Right forelimb (tissue), 1 donor: ENCODE measurements at regions not wholly inside any gene's neighbourhood (a gene's known extent, or its start where the extent isn't known, plus 50 kb on each side); places are given as distances from the start of the nearest gene placed in this dataset.
"Not testable (repeated sequence)": the region's sequence is repeated elsewhere in the genome, so short reads cannot be mapped to it uniquely, and the experiment has no call there.

Experiments
- DNase-seq: peaks from one replicate; pipeline ENCODE4 v3.0.0-alpha.2; 2018

DNA sequence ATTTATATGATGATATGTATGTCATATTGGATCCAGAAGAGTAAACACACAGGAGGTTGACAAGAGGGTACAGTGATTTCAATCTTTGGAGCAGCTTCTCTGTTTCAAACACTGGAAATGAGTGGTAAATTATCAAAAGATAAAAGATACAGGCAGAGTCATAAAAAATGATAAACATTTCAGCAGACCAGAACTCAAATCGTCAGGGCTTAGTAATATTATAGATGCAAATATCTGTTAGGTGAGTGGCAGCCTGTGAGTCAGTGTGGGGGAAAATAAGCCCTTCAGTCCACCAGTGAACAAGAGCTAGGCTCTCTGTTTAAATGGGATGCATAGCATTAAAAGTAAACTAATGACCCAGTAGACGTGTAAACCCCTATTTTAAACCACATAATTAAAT lies 1378.1 kb downstream of the EFNA5 start:
- no peak for DNase-seq

- no peak for DNase-seq
Observed at GRCh38 chr5:106290841-106291240, 1379.9 kb downstream of the EFNA5 start.

GRCh38 chr5:106288979-106289378 lies 1381.8 kb downstream of the EFNA5 start:
- no peak for DNase-seq

DNA sequence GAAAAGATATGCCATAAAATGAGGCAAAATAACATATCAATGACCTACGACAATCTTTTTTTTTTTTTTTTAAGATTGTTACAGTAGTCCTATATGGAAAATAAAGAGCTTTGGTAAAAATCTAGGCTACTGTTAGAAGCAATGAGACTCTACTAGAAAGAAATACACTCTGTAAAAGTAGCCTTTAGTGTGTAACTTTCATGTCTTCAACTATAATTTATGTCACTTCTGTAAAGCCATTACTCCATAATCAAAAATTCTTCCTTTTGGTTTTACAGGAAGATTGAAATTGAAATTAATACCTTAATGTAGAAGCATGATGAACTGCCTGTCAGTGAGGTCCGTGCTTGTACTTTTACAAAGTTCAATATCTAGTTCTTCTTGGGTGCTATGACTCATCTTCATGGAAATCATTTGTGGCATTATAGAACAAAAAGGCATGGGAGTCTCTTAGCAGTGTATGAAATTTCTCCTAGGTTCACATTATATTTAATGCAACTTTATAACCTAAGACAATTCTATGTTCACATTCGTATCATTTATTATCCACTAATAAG lies 1393.1 kb downstream of the EFNA5 start:
- DNase-seq, result no peak

DNA sequence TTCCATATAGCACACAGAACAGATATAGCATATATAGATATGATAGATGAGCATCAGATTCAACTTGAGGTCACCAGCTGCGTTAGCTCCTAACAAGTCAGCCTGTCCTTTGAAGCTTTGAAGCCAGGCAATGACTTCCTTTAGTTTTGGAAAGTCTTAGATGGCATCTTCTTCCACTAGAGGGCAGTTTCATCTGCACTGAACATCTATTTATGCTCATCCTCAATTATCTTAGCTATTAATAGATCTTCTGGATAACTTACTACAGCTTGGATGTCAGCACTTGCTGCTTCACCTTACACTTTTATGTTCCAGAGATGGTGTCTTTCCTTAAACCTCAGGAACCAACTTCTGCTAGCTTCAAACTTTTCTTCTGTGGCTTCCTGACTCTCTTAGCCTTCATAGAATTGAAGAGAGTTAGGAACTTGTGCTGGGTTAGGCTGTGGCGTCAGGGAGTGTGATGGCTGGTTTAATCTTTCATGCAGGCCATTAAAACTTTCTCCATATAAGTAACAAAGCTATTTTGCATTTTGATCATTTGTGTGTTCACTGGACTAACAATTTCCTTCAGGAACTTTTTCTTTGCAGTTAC lies 1401.4 kb downstream of the EFNA5 start:
- no peak for DNase-seq

DNA sequence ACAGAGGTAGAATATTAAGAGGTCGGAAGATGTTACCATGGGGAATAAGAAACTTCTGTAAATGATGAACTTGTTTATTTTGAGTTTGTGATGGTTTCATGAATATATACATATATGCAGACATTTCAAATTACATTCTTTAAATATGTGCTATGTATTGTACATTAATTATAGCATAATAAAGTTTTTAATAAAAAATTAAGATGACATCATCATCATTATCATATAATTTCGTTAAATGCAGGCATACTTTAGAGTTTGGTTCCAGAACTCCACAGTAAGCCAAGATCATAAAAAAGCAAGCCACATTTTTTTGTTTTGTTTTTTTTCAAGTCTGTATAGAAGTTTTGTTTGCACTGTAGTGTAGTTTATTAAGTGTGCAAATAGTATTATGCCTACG lies 1403.5 kb downstream of the EFNA5 start:
- no peak for DNase-seq

DNA sequence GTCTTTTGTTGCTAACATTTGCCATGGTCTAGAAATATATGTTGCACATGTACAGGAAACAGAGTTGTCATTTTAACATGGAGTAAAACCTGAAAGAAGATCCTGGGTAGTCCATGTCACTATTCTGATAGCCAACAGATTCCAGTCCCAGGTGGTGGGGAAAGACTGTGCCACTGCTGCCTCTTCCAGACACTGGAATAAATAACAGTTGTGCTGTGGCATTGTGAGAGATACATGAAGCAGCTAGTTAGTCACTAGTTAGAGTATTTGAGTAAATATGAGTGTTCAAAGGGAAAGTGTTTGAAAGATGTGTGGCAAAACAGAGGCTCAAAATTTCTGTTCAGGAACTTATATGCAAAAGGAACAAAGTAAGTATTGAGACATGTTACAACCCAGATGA lies 1408.3 kb downstream of the EFNA5 start:
- no peak for DNase-seq

DNA sequence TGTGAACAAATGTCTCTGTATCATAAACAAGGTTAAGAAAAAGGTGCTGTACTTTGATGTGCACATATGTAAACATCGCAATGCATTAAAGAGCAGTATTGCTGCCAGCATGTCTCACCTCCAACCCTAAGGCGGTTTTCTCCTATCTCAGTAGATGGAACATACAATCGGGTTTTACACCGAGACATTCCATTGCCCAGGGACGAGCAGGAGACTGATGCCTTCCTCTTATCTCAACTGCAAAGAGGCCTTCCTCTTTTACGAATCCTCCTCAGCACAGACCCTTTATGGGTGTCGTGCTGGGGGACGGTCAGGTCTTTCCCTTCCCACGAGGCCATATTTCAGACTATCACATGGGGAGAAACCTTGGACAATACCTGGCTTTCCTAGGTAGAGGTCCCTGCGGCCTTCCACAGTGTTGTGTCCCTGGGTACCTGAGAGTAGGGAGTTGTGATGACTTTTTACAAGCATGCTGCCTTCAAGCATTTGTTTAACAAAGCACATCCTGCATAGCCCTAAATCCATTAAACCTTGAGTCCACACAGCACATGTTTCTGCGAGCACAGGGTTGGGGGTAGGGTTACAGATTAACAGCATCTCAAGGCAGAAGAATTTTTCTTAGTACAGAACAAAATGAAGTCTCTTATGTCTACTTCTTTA lies 1411.2 kb downstream of the EFNA5 start:
- not testable (repeated sequence) for DNase-seq

DNA sequence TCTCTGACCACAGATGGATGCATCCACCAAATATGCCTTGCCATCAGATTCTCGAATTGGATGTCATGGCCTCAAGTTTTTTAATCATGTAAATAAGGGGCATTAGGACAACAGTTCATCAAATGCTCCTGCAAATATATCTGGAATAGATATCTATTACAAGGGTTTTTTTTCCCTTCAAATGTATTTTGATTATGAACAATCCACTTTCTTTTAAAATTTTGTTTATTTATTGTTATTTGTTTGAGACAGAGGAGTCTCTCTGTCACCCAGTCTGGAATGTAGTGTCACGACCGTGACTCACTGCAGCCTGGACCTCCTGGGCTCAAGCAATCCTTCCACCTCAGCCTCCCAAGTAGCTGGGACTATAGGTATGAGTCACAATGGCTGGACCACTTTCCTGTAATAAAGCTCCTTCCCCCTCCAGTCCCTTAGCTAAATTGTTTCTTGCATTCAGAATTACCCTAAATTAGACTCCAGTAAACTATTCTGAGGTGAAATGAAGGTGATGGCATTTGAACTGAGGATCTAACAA lies 1412.1 kb downstream of the EFNA5 start:
- DNase-seq, result no peak

GRCh38 chr5:106254784-106255183 lies 1416.0 kb downstream of the EFNA5 start:
- DNase-seq, result no peak

DNA sequence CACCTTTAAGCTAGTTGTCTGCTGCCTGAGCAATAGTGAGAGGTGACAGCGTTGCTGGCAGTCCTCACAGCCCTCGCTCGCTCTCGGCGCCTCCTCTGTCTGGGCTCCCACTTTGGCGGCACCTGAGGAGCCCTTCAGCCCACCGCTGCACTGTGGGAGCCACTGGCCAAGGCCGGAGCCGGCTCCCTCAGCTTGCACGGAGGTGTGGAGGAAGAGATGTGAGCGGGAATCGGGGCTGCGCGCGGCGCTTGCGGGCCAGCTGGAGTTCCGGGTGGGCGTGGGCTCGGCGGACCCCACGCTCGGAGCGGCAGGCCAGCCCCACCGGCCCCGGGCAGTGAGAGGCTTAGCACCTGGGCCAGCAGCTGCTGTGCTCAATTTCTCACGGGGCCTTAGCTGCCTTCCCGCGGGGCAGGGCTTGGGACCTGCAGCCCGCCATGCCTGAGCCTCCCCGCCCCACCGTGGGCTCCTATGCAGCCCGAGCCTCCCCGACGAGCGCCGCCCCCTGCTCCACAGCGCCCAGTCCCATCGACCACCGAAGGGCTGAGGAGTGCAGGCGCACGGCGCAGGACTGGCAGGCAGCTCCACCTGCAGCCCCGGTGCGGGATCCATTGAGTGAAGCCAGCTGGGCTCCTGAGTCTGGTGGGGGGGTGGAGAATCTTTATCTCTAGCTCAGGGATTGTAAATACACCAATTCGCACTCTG lies 1424.5 kb downstream of the EFNA5 start:
- DNase-seq, result not testable (repeated sequence)

DNA sequence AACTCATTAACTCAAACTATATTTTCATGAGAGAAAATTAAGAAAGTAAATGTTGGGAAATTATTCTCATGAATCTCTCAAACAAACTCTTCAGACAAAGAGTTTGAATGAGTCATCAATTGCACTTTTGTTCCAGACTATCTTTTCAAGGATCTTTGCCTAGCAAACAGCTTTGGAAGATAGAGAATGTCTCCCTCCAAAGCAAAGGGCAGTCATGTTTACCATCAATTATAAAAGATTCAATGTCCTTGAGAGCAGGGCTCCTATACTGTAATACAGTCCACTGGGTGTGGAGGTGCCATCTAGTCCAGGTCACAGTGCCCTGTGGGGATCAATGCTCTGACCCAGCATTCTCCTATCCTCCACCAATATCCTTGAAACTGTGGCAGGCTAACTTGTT lies 1429.3 kb downstream of the EFNA5 start:
- DNase-seq, result no peak

DNA sequence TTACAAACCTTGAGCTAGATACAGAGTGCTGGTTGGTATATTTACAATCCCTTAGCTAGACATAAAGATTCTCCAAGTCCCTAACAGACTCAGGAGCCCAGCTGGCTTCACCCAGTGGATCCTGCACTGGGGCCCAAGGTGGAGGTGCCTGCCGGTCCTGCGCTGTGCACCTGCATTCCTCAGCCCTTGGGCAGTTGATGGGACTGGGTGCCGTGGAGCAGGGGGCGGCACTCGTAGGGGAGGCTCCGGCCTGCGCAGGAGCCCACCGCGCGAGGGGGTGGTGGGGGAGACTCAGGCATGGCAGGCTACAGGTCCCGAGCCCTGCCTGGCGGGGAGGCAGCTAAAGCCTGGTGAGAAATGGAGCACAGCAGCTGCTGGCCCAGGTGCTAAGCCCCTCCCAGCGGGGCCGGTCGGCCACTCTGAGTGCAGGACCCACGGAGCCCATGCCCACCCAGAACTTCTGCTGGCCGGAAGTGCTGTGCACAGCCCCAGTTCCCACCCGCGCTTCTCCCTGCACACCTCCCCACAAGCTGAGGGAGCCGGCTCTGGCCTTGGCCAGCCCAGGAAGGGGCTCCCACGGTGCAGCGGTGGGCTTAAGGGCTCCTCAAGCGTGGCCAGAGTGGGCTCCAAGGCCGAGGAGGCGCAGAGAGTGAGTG lies 1464.7 kb downstream of the EFNA5 start:
- no peak for DNase-seq

DNA sequence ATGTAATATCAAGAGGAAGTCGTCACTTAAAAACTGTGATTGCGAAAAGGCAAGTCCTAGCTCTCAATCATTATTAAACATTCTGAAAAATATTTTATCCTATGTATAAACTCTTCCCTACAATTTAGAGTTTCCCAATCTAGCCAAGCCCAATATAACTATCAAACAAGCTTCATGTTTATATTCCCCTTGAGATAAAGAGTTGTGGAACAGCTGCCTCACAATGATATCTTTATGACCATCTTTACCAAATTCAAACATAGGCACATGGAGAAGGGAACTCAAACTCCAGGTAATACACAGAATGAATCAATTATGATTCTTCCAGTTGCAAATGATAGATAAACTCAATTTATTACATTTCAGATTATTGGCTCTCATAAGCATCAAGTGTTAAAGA lies 1468.7 kb downstream of the EFNA5 start:
- no peak for DNase-seq

DNA sequence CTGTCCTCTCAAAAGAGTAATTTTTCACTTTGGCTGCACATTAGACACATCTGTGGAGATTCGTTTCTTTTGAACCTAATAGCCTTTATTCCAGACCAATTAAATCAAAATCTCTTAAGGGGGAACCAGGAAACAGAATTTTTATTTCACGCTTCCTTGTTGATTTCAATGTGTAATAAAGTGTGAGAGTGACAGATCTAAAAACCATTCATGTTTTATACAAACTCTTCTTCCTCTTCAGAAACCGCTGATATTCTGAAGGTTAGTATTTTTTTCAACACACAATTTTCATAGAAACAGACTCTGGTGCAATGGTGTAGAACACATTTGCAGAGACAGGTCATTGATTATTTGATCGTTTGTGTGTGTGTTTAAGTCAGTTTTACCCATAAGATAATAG lies 1469.8 kb downstream of the EFNA5 start:
- no peak for DNase-seq

DNA sequence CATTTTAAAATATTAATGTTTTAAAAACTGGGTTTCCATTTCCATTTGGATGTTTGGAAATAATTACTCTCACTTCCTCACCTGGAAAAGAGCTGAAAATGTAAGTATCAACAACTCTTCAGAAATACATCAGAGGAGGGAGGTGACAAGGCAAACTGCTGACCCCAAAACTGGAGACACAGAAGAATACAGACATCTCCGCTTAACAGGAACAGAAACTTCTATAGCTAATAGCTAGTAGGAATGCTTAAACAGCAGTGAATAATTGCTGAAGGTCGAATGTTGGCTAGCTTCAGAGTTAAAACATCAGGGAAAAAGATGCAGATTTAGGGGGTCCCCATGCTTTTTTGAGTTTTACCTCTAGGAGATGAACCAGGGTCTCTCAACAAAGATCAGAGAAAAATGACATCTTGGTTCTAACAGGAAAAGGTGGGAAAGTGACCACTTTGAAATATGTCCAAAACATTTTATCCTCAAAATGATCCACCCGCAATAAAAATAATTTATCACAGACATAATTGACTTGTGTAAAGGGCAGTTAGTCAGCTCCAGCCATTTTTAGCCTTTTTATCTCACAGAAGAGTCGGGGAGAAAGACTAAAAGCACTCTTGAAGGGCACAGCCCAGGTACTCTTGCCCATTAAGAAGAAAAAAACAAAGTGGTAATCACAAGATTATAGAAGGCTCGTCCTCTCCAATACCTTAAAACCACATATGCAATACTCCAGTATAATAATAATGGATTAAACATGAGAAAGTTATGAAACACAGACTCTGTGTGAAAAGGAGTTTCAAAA lies 1474.9 kb downstream of the EFNA5 start:
- no peak for DNase-seq

DNA sequence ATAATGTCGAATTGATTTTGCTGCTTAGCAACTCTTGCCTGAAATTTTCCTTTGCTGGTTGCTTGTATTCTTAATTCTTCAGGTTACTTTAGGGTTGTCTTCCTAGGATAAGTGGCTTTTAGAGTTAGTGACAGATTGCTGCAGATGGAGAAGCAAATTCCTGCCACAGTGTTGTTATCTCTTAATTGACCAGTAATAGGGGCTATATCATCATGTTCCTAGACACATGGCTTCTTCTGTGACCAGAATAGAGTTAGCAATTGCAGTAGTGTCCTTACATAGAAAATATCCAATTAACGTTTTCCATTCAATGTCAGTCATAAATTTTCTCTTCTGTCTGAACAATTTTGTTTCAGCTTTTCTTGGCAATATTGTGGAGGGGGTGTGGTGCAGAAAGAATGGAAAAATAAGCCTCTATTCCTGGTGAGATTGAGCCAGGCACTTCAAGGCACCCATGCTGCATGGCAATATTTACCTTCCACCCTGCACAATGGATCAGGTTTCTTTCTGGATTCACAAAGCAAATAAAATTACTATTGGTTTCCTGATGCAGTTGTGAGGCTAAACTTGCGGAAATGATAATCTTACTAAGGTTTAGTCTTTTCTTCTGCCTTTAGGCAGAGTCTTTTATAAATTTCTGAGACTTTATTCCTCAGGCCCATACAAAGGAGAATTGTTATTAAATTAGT lies 1481.5 kb downstream of the EFNA5 start:
- no peak for DNase-seq

DNA sequence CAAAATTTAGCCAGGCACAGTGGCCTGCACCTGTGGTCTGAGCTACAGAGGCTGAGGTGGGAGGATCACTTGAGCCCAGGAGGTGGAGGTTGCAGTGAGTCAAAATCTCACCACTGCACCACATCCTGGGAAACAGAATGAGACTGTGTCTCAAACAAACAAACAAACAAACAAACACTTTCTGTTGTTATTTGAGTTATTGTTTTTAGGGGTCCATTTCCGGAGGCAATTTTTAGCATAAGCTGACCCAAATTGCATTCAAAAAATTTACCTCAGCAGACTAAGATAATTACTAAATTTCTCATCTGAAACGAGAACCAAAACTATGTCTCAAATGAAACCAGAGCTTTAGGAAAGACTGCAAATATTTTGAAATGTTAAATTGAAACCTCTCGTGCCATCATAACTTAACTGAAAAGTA lies 1485.1 kb downstream of the EFNA5 start:
- no peak for DNase-seq

GRCh38 chr5:106174903-106175302 lies 1495.8 kb downstream of the EFNA5 start:
- no peak for DNase-seq

- no peak for DNase-seq
Observed at GRCh38 chr5:106172681-106173532, 1497.8 kb downstream of the EFNA5 start.

DNA sequence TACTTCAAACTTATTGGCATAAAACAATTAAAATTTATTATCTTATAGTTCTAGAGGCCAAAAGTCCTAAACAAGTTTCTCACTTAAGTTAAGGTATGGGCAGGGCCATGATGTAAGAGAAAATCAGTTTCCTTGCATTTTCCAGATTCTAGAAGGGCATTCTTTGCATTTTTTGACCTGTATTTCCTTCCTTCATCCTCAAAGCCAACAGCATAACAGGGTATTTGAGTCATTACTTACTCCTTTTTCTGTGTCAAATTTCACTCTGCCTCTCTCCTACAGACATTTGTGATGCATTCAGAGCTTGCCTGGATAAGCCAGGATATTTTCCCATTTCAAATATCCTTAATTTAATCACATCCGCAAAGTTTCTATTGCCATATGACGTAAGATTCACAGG lies 1499.0 kb downstream of the EFNA5 start:
- no peak for DNase-seq
